ENCODE measurements at regions not wholly inside any gene's neighbourhood (a gene's known extent, or its start where the extent isn't known, plus 50 kb on each side); places are given as distances from the start of the nearest gene placed in this dataset.

DNA sequence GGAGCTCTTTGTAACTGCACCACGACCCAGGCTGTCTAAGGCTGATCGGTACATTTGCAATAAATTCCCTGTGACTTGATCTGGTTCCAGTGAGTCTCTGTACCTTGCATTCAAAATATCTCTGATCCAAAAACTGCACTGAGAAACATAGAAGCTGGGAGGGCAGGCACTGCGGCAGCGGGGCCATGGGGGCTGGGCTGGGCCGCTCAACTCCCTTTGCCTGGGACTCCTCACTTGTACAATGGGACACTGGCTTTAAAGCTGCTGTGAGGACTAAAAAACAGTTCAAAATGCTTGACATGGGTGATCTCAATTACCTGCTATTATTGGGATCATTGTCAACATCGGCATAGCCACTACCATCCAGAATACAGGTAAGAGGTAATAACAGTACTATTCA, 644.0 kb downstream of the AJAP1 start:
- no peak for TF ChIP-seq POLR2AphosphoS5 (IDR thresholded peaks at IDR 0.05)
- no peak for TF ChIP-seq POLR2A (IDR thresholded peaks at IDR 0.05)
- TF ChIP-seq, protein P1, sequence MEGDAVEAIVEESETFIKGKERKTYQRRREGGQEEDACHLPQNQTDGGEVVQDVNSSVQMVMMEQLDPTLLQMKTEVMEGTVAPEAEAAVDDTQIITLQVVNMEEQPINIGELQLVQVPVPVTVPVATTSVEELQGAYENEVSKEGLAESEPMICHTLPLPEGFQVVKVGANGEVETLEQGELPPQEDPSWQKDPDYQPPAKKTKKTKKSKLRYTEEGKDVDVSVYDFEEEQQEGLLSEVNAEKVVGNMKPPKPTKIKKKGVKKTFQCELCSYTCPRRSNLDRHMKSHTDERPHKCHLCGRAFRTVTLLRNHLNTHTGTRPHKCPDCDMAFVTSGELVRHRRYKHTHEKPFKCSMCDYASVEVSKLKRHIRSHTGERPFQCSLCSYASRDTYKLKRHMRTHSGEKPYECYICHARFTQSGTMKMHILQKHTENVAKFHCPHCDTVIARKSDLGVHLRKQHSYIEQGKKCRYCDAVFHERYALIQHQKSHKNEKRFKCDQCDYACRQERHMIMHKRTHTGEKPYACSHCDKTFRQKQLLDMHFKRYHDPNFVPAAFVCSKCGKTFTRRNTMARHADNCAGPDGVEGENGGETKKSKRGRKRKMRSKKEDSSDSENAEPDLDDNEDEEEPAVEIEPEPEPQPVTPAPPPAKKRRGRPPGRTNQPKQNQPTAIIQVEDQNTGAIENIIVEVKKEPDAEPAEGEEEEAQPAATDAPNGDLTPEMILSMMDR (IDR thresholded peaks at IDR 0.05): no peak
- Histone ChIP-seq H3K27me3 (peaks cover 0 to 55% of the 10 kb centered on the region in 2 donors), H3K4me3 (no peak overlapping the region), H3K27ac (no peak overlapping the region), H3K4me1 (no peaks in the 10 kb centered on the region), H3K9me3 (no peaks in the 10 kb centered on the region), H3K36me3 (no peaks in the 10 kb centered on the region)
- DNase-seq (ENCODE audit: low spot score in 2 of 2): no peak
- intact Hi-C loops (cut with DNase I; ENCODE audit: low total_unique reads): no loop called here

DNA sequence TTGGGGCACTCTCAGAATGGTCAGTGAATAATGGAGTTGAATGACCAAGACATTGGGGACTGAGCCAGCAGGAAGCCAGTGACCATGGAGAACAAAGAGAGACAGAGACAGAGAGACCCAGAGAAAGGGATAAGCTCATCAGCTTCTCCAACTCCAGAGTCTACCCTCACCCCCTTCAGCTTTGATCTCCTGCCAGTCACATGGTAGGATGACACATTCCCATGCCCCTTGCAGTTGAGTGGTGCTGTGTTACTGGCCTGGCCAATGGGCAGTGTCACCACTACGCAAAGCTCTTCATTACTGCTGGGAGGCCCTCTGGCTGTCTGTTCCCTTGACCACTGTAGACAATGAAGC, 643.5 kb downstream of the AJAP1 start:
- Histone ChIP-seq H3K4me3 (no peak overlapping the region), H3K27ac (no peak overlapping the region), H3K9me3 (no peaks in the 10 kb centered on the region), H3K4me1 (no peaks in the 10 kb centered on the region), H3K27me3 (peaks cover 0 to 58% of the 10 kb centered on the region in 2 donors), H3K36me3 (no peaks in the 10 kb centered on the region)
- TF ChIP-seq POLR2AphosphoS5 (IDR thresholded peaks at IDR 0.05) (no peak), POLR2A (IDR thresholded peaks at IDR 0.05) (no peak)
- TF ChIP-seq, protein P1 (IDR thresholded peaks at IDR 0.05): no peak
- intact Hi-C loops (cut with DNase I; ENCODE audit: low total_unique reads): no loop called here
- no peak for DNase-seq (ENCODE audit: low spot score in 2 of 2)

DNA sequence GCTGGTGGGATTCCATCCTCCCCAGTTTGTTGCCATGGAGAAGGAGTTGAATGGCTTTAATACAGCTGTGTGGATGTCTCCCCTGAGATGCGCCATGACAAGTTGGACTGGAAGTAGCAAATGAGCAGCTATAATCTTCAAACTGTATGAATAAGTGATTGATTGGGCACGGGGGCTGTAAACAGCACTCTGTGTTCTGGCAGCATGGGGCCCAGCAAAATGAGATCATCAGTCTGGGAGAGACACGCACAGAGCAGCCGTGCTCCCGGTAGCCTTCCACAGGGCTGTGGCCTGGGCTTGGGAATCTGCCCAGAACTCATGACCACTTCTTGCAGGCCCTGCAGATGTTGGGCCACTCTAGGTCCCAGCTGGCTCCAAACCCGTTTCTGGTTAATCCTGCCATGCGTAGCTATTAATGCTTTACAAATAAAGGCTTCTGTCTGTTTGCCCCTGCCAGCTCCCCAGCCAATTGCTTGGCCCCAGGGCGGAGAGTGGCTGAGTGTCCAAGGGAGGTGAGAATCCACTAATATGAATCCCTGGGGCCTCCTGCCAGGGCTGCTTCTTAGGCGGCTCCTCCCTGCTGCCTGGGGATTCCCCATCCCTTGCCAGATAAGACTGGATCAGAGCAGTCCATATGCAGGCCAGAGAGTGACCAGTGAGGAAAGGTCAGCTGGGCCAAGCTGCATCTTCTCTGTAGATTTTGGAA, 642.9 kb downstream of the AJAP1 start:
- TF ChIP-seq POLR2A (IDR thresholded peaks at IDR 0.05): no peak
- no peak for TF ChIP-seq POLR2AphosphoS5 (IDR thresholded peaks at IDR 0.05)
- Histone ChIP-seq H3K9me3 (no peaks in the 10 kb centered on the region), H3K36me3 (no peaks in the 10 kb centered on the region), H3K4me3 (no peak overlapping the region), H3K4me1 (no peaks in the 10 kb centered on the region), H3K27ac (no peak overlapping the region), H3K27me3 (peaks cover 0 to 61% of the 10 kb centered on the region in 2 donors)
- DNase-seq (ENCODE audit: low spot score in 2 of 2): no peak
- intact Hi-C loops (cut with DNase I; ENCODE audit: low total_unique reads): no loop called here

DNA sequence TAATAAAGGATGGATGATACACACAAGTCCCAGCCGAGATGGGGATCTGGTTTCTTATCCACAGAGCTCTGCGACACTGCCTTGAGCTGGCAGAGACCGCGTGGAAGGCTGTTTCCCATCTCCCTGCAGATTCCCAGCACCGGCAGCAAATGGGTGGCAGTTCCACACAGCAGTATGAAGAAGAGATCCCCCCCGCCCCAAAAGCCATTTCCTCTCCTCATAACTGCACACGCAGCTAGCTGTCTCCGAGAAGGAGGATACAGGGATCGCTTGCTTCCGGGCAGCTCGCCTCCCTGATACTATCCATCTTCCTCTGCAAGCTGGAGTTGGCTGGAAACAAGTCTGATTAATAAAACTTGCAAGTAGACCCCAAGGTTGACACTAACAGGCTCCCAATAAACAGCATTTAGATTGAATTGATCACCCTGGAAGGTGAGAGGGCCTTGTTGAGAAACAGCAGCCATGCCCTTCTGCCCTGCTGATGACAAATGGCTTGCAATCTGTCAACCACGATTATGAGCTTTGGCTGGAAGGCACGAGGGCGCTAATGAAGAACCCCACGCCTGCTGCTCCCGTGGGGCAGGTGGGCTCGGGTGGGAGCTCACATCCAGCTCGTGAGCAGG, 642.3 kb downstream of the AJAP1 start:
- H3K9me3 ChIP-seq: no peaks in the 10 kb centered on the region
- TF ChIP-seq POLR2AphosphoS5 (IDR thresholded peaks at IDR 0.05) (no peak), POLR2A (IDR thresholded peaks at IDR 0.05) (no peak)
- TF ChIP-seq, protein P1 (IDR thresholded peaks at IDR 0.05): no peak
- no peak overlapping the region for H3K27ac ChIP-seq
- no peaks in the 10 kb centered on the region for H3K36me3 ChIP-seq
- intact Hi-C loops (cut with DNase I; ENCODE audit: low total_unique reads): no loop called here
- H3K4me3 ChIP-seq: no peak overlapping the region
- H3K27me3 ChIP-seq: peaks cover 0 to 67% of the 10 kb centered on the region in 2 donors
- no peaks in the 10 kb centered on the region for H3K4me1 ChIP-seq
- no peak for DNase-seq (ENCODE audit: low spot score in 2 of 2)

DNA sequence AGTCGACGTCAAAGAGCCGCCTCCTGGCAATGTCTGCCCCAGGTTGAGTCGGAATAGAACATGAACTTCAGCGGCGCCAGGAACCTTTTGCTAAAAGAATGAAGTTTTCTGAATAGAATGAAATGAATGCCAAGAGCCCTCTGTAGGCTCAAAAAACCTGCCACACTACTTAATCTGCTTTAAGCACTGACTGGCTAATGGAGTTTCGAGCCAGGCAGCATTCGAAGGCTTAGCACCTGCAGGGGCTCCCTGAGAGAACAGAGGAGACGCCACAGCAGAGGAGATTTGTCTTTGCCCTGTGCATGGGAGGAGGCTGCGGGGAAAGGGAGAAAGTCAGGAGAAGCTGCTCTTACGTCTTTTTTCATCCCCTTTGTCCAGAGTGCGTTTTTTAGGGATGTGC, 641.7 kb downstream of the AJAP1 start:
- TF ChIP-seq POLR2A (IDR thresholded peaks at IDR 0.05) (no peak), POLR2AphosphoS5 (IDR thresholded peaks at IDR 0.05) (no peak)
- TF ChIP-seq, protein P1 (IDR thresholded peaks at IDR 0.05): no peak
- intact Hi-C loops (cut with DNase I; ENCODE audit: low total_unique reads): no loop called here
- Histone ChIP-seq H3K4me3 (no peak overlapping the region), H3K4me1 (no peaks in the 10 kb centered on the region), H3K9me3 (no peaks in the 10 kb centered on the region), H3K27me3 (peaks cover 0 to 67% of the 10 kb centered on the region in 2 donors), H3K27ac (no peak overlapping the region), H3K36me3 (no peaks in the 10 kb centered on the region)
- no peak for DNase-seq (ENCODE audit: low spot score in 2 of 2)

All from breast epithelium (tissue), 4 donors.